A549 (cell line): ENCODE measurements at regions not wholly inside any gene's neighbourhood (a gene's known extent, or its start where the extent isn't known, plus 50 kb on each side); places are given as distances from the start of the nearest gene placed in this dataset.
A peak's percentile ranks its signal among the peaks of the same experiment; 100 is the strongest.

ENCODE experiments used
- ATAC-seq, 2 experiments: fragments of 200-7000 bp in 1 of 2; fragments of >200 bp in 1 of 2; cut with Nextera tagmentation in 1 of 2; cut with Tn5 transposase in 1 of 2; 3 replicates each; pipeline versions ENCODE4 v1.8.0 to v1.9.1; 2018 to 2020; ENCODE audit warnings: mild to moderate bottlenecking in 1 of 2, moderate library complexity in 1 of 2
- CTCF ChIA-PET: fragments of 300-600 bp; sonication (Branson Sonifier 250); formaldehyde crosslinking; extraction: SDS; loops from one replicate; lab custom pipeline; 2021; ENCODE audit warnings: antibody characterized with exemption, inconsistent platforms; lab: Yijun Ruan, JAX
- POLR2A ChIA-PET: fragments of 350-600 bp; formaldehyde crosslinking; extraction: SDS; loops from one replicate; lab custom pipeline; 2021; ENCODE audit warnings: antibody characterized with exemption, inconsistent platforms; lab: Yijun Ruan, JAX
- DNase-seq, 2 experiments: peaks; one replicate each; pipeline versions ENCODE4 v3.0.0 to v3.0.0-alpha.2; 2011 to 2016; ENCODE audit warnings: low read depth in 1 of 2, low spot score in 1 of 2
- FAIRE-seq: peaks from 2 replicates; lab custom pipeline; 2011; peaks lifted over from hg19 to GRCh38; lab: Jason Lieb, UNC
- H3K27ac ChIP-seq, 2 experiments: fragments of >200 bp; sonication (Bioruptor Twin); formaldehyde crosslinking; 3 replicates each; pipeline ENCODE4 v1.5.1; 2016 to 2017
- H3K4me1 ChIP-seq: fragments of >200 bp; sonication (Bioruptor Twin); formaldehyde crosslinking; 3 replicates; pipeline ENCODE4 v1.6.1; 2016
- H3K4me2 ChIP-seq: fragments of >200 bp; sonication (Bioruptor Twin); formaldehyde crosslinking; 3 replicates; pipeline ENCODE4 v1.6.1; 2016
- H3K4me3 ChIP-seq: fragments of >200 bp; sonication (Bioruptor Twin); formaldehyde crosslinking; 3 replicates; pipeline ENCODE4 v1.5.1; 2016
- H3K9me3 ChIP-seq: fragments of >200 bp; sonication (Bioruptor Twin); formaldehyde crosslinking; 3 replicates; pipeline ENCODE4 v1.6.1; 2016
- BHLHE40 ChIP-seq: IDR thresholded peaks from 2 replicates; pipeline ENCODE4 v1.6.1; 2012; ENCODE audit warnings: low read depth, low read length, inconsistent platforms
- CEBPB ChIP-seq, 2 experiments: fragments of >200 bp in 1 of 2; sonication (Bioruptor Twin) in 1 of 2; formaldehyde crosslinking in 1 of 2; IDR thresholded peaks; 2 replicates each; pipeline ENCODE4 v1.6.1; 2012 to 2016
- EHMT2 ChIP-seq: fragments of 200-600 bp; sonication (generic); IDR thresholded peaks from 2 replicates; pipeline ENCODE4 v1.6.1; 2016; ENCODE audit warnings: antibody characterized with exemption, low read depth, mild to moderate bottlenecking, moderate library complexity
- ESRRA ChIP-seq: fragments of 150-350 bp; IDR thresholded peaks from 2 replicates; pipeline ENCODE4 v1.6.1; 2014; ENCODE audit warnings: mild to moderate bottlenecking, low read length, borderline replicate concordance
- GATA3 ChIP-seq: IDR thresholded peaks from 2 replicates; pipeline ENCODE4 v1.6.1; 2012; ENCODE audit warnings: borderline replicate concordance
- HOXB13 ChIP-seq: fragments of 250-450 bp; sonication (Bioruptor Pico); IDR thresholded peaks from 2 replicates; pipeline ENCODE4 v1.5.0; 2020; ENCODE audit warnings: low read depth, mild to moderate bottlenecking, moderate library complexity
- JUN ChIP-seq, 2 experiments: fragments of >200 bp; sonication (Bioruptor Twin); formaldehyde crosslinking; IDR thresholded peaks; 2 replicates in 1 of 2; 3 replicates in 1 of 2; pipeline ENCODE4 v1.6.1; 2016 to 2017
- JUNB ChIP-seq: fragments of >200 bp; sonication (Bioruptor Twin); formaldehyde crosslinking; IDR thresholded peaks from 2 replicates; pipeline ENCODE4 v1.6.1; 2016
- KDM5A ChIP-seq: fragments of 200-600 bp; sonication (generic); IDR thresholded peaks from 2 replicates; pipeline ENCODE4 v1.6.1; 2016; ENCODE audit warnings: antibody characterized with exemption, mild to moderate bottlenecking
- MAFK ChIP-seq: fragments of 450-650 bp; IDR thresholded peaks from 2 replicates; pipeline ENCODE4 v1.6.1; 2014; ENCODE audit not compliant: partially characterized antibody
- NPAS2 ChIP-seq: fragments of 250-450 bp; sonication (Bioruptor Pico); IDR thresholded peaks from 2 replicates; pipeline ENCODE4 v1.8.0; 2022; ENCODE audit warnings: mild to moderate bottlenecking, moderate library complexity, borderline replicate concordance
- NR3C1 ChIP-seq: fragments of >200 bp; sonication (Bioruptor Twin); formaldehyde crosslinking; IDR thresholded peaks from 3 replicates; pipeline ENCODE4 v1.6.1; 2017
- POLR2A ChIP-seq: IDR thresholded peaks from 2 replicates; pipeline ENCODE4 v1.6.1; 2012; ENCODE audit warnings: mild to moderate bottlenecking, low read length
- POLR2AphosphoS2 ChIP-seq: conservative IDR thresholded peaks from 2 replicates; pipeline ENCODE4 v1.6.1; 2012; ENCODE audit warnings: low read length, improper control_type of control experiment, inconsistent platforms
- RCOR1 ChIP-seq: fragments of 150-350 bp; IDR thresholded peaks from 2 replicates; pipeline ENCODE4 v1.6.1; 2014; ENCODE audit warnings: antibody characterized with exemption, low read length, low read depth
- RFX5 ChIP-seq: fragments of 450-650 bp; IDR thresholded peaks from 2 replicates; pipeline ENCODE4 v1.7.1; 2014; ENCODE audit warnings: antibody characterized with exemption, mild to moderate bottlenecking, moderate library complexity
- RNF2 ChIP-seq: fragments of 200-600 bp; sonication (generic); IDR thresholded peaks from 2 replicates; pipeline ENCODE4 v1.6.1; 2016; ENCODE audit warnings: low read depth, mild to moderate bottlenecking, antibody characterized with exemption, moderate library complexity, borderline replicate concordance
- SMC3 ChIP-seq: fragments of >200 bp; sonication (Bioruptor Twin); formaldehyde crosslinking; IDR thresholded peaks from 3 replicates; pipeline ENCODE4 v1.6.1; 2018; ENCODE audit warnings: inconsistent platforms
- TFCP2L1 ChIP-seq: fragments of 250-450 bp; sonication (Bioruptor Pico); IDR thresholded peaks from 2 replicates; pipeline ENCODE4 v1.5.0; 2021; ENCODE audit warnings: mild to moderate bottlenecking
- ZC3H11A ChIP-seq: fragments of 450-650 bp; IDR thresholded peaks from 2 replicates; pipeline ENCODE4 v1.6.1; 2014; ENCODE audit warnings: antibody characterized with exemption, mild to moderate bottlenecking
- ZSCAN20 ChIP-seq: fragments of 250-450 bp; sonication (Bioruptor Pico); IDR thresholded peaks from 2 replicates; pipeline ENCODE4 v1.8.0; 2022; ENCODE audit warnings: mild to moderate bottlenecking, moderate library complexity
- WGBS: methylation state at CpG from one replicate; pipeline ENCODE4 v1.1.6; 2017; ENCODE audit errors: missing lambda C conversion rate; 5-methylcytosine and 5-hydroxymethylcytosine counted together
- TF ChIP-seq, protein P1 (sequence below): fragments of 250-450 bp; sonication (Bioruptor Pico); IDR thresholded peaks from 2 replicates; pipeline ENCODE4 v1.5.0; 2021; ENCODE audit warnings: mild to moderate bottlenecking, moderate library complexity, borderline replicate concordance
- TF ChIP-seq, protein P2 (sequence below): IDR thresholded peaks from 2 replicates; pipeline ENCODE4 v1.6.1; 2012
- TF ChIP-seq, protein P3 (sequence below): fragments of 150-350 bp; IDR thresholded peaks from 2 replicates; pipeline ENCODE4 v1.6.1; 2014; ENCODE audit warnings: low read depth, mild to moderate bottlenecking, low read length
- TF ChIP-seq, protein P4 (sequence below): fragments of 450-650 bp; IDR thresholded peaks from 2 replicates; pipeline ENCODE4 v1.6.1; 2014; ENCODE audit warnings: antibody characterized with exemption

DNA sequence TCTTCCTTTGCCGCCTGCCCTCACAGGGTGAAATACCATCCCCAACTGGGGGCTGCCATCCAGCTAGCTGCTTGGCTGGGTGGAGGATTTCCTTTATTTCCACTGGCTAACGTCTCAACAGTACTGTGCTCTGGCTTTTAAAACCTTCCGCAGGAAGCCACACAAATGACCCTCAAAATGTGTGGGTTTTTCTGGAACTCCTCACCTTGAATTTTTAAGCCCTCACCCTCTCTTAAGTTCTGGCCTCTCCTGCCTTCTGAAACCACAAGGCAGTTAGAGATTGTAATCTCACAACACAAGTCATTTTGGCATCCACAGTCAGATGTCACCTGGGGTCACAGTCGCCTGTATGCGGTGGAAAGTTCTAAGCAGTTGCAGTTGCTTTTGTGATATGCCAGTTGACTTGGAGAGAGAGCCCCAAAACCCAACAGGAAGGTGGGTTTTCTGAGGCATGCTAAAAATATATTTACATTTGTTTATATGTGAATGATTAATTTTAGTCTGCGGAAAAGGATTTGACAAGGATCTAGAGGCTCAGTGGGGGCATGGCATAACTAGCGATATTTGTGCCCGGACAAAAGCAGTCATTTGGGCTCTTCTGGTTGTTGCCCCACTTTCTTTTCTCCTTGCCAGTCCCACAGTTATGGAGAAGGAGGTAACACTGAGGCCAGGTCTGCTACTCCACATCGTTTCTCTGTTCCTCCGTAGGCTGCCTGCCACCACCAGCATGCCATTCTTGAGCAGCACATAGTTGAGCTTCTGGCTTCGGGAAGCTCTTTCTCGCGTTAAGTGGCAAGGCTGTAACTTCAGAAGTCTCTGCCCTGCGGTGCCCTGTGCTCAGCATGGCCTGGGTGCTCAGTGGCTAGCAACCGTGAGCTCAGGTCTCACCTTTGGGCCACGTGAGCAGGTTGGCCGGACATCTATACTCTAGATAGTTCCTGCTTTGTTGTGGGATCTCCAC lies 335.3 kb downstream of the CD83 start:
- H3K27ac ChIP-seq: no peak overlapping the region
- DNase-seq (no peak), FAIRE-seq (no peak), ATAC-seq (no peak)
- H3K4me3 ChIP-seq: no peak overlapping the region
- CTCF ChIA-PET: interaction anchor here (0.6 kb wide), 1 partner anchor 113 kb away, joined by 3 read pairs; no protein-coding TSS in a partner anchor
- TF ChIP-seq SMC3: no peak
- TF ChIP-seq TFCP2L1 (CRISPR knock-in tag): no peak
- TF ChIP-seq, protein P1, sequence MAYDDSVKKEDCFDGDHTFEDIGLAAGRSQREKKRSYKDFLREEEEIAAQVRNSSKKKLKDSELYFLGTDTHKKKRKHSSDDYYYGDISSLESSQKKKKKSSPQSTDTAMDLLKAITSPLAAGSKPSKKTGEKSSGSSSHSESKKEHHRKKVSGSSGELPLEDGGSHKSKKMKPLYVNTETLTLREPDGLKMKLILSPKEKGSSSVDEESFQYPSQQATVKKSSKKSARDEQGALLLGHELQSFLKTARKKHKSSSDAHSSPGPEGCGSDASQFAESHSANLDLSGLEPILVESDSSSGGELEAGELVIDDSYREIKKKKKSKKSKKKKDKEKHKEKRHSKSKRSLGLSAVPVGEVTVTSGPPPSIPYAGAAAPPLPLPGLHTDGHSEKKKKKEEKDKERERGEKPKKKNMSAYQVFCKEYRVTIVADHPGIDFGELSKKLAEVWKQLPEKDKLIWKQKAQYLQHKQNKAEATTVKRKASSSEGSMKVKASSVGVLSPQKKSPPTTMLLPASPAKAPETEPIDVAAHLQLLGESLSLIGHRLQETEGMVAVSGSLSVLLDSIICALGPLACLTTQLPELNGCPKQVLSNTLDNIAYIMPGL: no peak
- no peak for TF ChIP-seq HOXB13 (CRISPR knock-in tag)
- TF ChIP-seq BHLHE40: no peak
- TF ChIP-seq KDM5A: no peak
- TF ChIP-seq, protein P2, sequence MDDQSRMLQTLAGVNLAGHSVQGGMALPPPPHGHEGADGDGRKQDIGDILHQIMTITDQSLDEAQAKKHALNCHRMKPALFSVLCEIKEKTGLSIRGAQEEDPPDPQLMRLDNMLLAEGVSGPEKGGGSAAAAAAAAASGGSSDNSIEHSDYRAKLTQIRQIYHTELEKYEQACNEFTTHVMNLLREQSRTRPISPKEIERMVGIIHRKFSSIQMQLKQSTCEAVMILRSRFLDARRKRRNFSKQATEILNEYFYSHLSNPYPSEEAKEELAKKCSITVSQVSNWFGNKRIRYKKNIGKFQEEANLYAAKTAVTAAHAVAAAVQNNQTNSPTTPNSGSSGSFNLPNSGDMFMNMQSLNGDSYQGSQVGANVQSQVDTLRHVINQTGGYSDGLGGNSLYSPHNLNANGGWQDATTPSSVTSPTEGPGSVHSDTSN: no peak
- TF ChIP-seq POLR2AphosphoS2: no peak
- TF ChIP-seq JUNB: no peak
- TF ChIP-seq GATA3: no peak
- no peak for TF ChIP-seq RCOR1
- TF ChIP-seq, protein P3, sequence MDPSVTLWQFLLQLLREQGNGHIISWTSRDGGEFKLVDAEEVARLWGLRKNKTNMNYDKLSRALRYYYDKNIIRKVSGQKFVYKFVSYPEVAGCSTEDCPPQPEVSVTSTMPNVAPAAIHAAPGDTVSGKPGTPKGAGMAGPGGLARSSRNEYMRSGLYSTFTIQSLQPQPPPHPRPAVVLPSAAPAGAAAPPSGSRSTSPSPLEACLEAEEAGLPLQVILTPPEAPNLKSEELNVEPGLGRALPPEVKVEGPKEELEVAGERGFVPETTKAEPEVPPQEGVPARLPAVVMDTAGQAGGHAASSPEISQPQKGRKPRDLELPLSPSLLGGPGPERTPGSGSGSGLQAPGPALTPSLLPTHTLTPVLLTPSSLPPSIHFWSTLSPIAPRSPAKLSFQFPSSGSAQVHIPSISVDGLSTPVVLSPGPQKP: no peak
- no peak for TF ChIP-seq ESRRA
- no peak for TF ChIP-seq NPAS2 (CRISPR knock-in tag)
- no peak for TF ChIP-seq ZC3H11A
- no peak for TF ChIP-seq RNF2
- no peak for TF ChIP-seq MAFK
- H3K4me2 ChIP-seq: no peak overlapping the region
- POLR2A ChIA-PET: no interaction called here
- H3K9me3 ChIP-seq: no peaks in the 10 kb centered on the region
- H3K4me1 ChIP-seq: no peaks in the 10 kb centered on the region
- 86% methylated on average over 17 of the region's 17 CpGs for WGBS

DNA sequence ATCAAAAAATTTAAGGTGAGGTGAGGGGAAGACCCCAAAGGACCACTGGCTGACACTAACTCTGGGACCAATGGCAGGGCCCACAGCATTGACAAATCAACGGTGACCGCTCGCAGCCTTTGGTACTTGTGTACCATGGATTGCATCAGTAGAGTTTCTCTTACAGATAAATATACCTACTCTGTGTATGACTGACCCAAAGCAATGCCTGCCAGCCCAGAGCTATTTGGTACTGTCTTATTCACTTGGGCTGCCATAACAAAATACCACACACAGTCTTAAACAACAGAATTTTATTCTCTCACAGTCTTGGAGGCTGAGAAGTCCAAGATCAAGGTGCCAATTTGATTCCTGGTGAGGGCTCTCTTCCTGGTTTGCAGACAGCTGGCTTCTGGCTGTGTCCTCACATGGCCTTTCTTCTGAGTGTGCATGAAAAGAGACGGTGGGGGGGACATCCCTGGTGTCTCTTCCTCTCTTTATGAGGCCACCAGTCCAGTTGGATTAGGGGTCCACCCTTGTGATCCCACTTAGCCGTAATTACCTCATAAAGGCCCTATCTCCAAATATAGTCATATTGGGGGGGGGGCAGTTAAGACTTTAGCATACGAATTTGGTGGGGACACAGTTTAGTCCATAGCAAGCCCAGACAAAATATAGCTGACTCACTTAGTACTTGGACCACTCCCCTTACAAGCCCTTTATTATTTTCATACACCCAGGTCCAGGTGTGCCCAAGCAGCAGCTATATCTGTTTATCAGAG lies 336.3 kb downstream of the CD83 start:
- TF ChIP-seq NR3C1: no peak
- Histone ChIP-seq H3K4me2 (no peak overlapping the region), H3K4me3 (no peak overlapping the region), H3K4me1 (peaks cover 8% of the 10 kb centered on the region; the same call in 2 of the 3 replicates), H3K9me3 (no peaks in the 10 kb centered on the region), H3K27ac (peak overlapping the region in 1 of 2 experiments; percentile 28; a peak in 1 of 6 replicates)
- CTCF ChIA-PET: interaction anchor here (0.6 kb wide), 1 partner anchor 112 kb away, joined by 3 read pairs; no protein-coding TSS in a partner anchor
- no peak for FAIRE-seq
- DNase-seq: no peak
- POLR2A ChIA-PET: no interaction called here
- 81% methylated on average over 6 of the region's 6 CpGs for WGBS
- no peak for ATAC-seq

DNA sequence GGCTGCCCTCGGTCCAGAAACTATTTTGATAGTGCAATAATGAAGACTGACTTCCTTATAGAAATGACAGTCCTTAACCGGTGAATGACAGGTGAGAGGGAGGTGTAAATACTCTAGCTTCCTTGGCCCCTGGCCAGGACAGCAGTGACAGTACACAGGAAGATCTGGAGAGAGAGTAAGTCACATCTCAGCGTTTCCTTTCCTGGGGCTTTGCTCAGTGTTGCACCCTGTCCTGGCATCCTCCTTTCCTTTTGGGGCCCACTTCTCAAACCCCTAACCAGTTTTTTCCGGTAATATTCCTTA lies 336.9 kb downstream of the CD83 start:
- no peak for FAIRE-seq
- H3K9me3 ChIP-seq: no peaks in the 10 kb centered on the region
- H3K4me1 ChIP-seq: peaks cover 12% of the 10 kb centered on the region; the same call in 2 of the 3 replicates
- no peak overlapping the region for H3K27ac ChIP-seq
- no peak for DNase-seq
- 78% methylated on average over 3 of the region's 4 CpGs for WGBS
- no peak for ATAC-seq
- POLR2A ChIA-PET: no interaction called here
- H3K4me3 ChIP-seq: no peak overlapping the region
- H3K4me2 ChIP-seq: no peak overlapping the region
- CTCF ChIA-PET: no interaction called here
- TF ChIP-seq JUN (IDR thresholded peaks at IDR 0.05) (no peak), ESRRA (no peak), RFX5 (no peak), ZC3H11A (no peak), POLR2A (no peak), ZSCAN20 (no peak), EHMT2 (no peak), CEBPB (IDR thresholded peaks at IDR 0.05) (no peak), POLR2AphosphoS2 (no peak)
- TF ChIP-seq, protein P3: no peak
- TF ChIP-seq, protein P4, sequence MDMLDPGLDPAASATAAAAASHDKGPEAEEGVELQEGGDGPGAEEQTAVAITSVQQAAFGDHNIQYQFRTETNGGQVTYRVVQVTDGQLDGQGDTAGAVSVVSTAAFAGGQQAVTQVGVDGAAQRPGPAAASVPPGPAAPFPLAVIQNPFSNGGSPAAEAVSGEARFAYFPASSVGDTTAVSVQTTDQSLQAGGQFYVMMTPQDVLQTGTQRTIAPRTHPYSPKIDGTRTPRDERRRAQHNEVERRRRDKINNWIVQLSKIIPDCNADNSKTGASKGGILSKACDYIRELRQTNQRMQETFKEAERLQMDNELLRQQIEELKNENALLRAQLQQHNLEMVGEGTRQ: no peak
- TF ChIP-seq, protein P2: no peak
